PC-9 (cell line): ENCODE measurements at regions not wholly inside any gene's neighbourhood (a gene's known extent, or its start where the extent isn't known, plus 50 kb on each side); places are given as distances from the start of the nearest gene placed in this dataset.

ENCODE experiments used
- BruUV-seq: library from RNA; stranded (reverse); fragments of 400-500 nt; replicated peaks from 2 replicates; lab custom pipeline; 2021; lab: Mats Ljungman, UMichigan
- CTCF ChIA-PET: fragments of 300-600 bp; sonication (Branson Sonifier 250); formaldehyde crosslinking; loops from one replicate; lab custom pipeline; 2022; ENCODE audit warnings: antibody characterized with exemption; lab: Charles Lee
- POLR2A ChIA-PET: fragments of 300-600 bp; sonication (Branson Sonifier 250); formaldehyde crosslinking; loops from one replicate; lab custom pipeline; 2022; ENCODE audit warnings: antibody characterized with exemption; ENCODE audit not compliant: unreplicated experiment; lab: Charles Lee
- DNase-seq, 2 experiments: peaks; one replicate each; pipeline versions ENCODE4 v3.0.0 to v3.0.0-alpha.2; 2015 to 2022; ENCODE audit warnings: mixed read lengths in 1 of 2
- H2AFZ ChIP-seq: fragments of 200-600 bp; sonication (generic); 2 replicates; pipeline ENCODE4 v1.8.1; 2017; ENCODE audit warnings: antibody characterized with exemption
- H3F3A ChIP-seq: fragments of 200-600 bp; sonication (generic); 2 replicates; pipeline ENCODE4 v1.8.1; 2017; ENCODE audit warnings: antibody characterized with exemption, mild to moderate bottlenecking, low read depth; ENCODE audit not compliant: insufficient read depth
- H3K27ac ChIP-seq: fragments of 200-600 bp; sonication (generic); 2 replicates; pipeline ENCODE4 v1.6.1; 2016; ENCODE audit warnings: mixed run types
- H3K27me3 ChIP-seq: fragments of 200-600 bp; sonication (generic); 2 replicates; pipeline ENCODE4 v1.6.1; 2016; ENCODE audit warnings: low read depth, mixed run types; ENCODE audit not compliant: insufficient read depth
- H3K36me3 ChIP-seq: fragments of 200-600 bp; sonication (generic); 2 replicates; pipeline ENCODE4 v1.6.1; 2016; ENCODE audit warnings: low read depth, mixed run types
- H3K4me1 ChIP-seq: fragments of 200-600 bp; sonication (generic); replicated peaks from 2 replicates; pipeline ENCODE4 v1.6.1; 2016; ENCODE audit warnings: mixed run types; ENCODE audit not compliant: insufficient read depth
- H3K4me2 ChIP-seq: fragments of 200-600 bp; sonication (generic); 2 replicates; pipeline ENCODE4 v1.6.1; 2017; ENCODE audit warnings: mixed run types
- H3K4me3 ChIP-seq: fragments of 200-600 bp; sonication (generic); 2 replicates; pipeline ENCODE4 v1.6.1; 2016; ENCODE audit warnings: mixed run types
- H3K79me2 ChIP-seq: fragments of 200-600 bp; sonication (generic); 2 replicates; pipeline ENCODE4 v1.6.1; 2017; ENCODE audit warnings: low read depth, mixed run types
- H3K9me2 ChIP-seq: fragments of 200-600 bp; sonication (generic); 2 replicates; pipeline ENCODE4 v1.8.1; 2017; ENCODE audit warnings: mild to moderate bottlenecking; ENCODE audit not compliant: insufficient read depth
- H3K9me3 ChIP-seq: fragments of 200-600 bp; sonication (generic); 2 replicates; pipeline ENCODE4 v1.8.1; 2016; ENCODE audit warnings: low read depth; ENCODE audit not compliant: insufficient read depth
- H4K20me1 ChIP-seq: fragments of 200-600 bp; sonication (generic); 2 replicates; pipeline ENCODE4 v1.8.1; 2017; ENCODE audit not compliant: insufficient read depth
- CTCF ChIP-seq: fragments of 200-600 bp; sonication (generic); conservative IDR thresholded peaks from 2 replicates; pipeline ENCODE4 v1.6.1; 2017; ENCODE audit warnings: mixed run types, antibody characterized with exemption, mild to moderate bottlenecking, moderate library complexity
- EZH2 ChIP-seq: fragments of 200-600 bp; sonication (generic); IDR thresholded peaks from 2 replicates; pipeline ENCODE4 v1.8.0; 2017; ENCODE audit warnings: antibody characterized with exemption, low read depth
- intact Hi-C: fragments of 100-400 bp; cut with micrococcal nuclease; formaldehyde crosslinking; loops from one replicate; pipeline ENCODE4 v1.10.0; 2022; ENCODE audit not compliant: unreplicated experiment

- no TSS peak for BruUV-seq
- no peaks in the 10 kb centered on the region for H4K20me1 ChIP-seq
- H3K27me3 ChIP-seq = no peaks in the 10 kb centered on the region
- H3K79me2 ChIP-seq = no peaks in the 10 kb centered on the region
- intact Hi-C loops = no loop called here
- H3K9me2 ChIP-seq = no peaks in the 10 kb centered on the region
- no peaks in the 10 kb centered on the region for H3F3A ChIP-seq
- no peaks in the 10 kb centered on the region for H3K36me3 ChIP-seq
- H3K27ac ChIP-seq = no peak overlapping the region
- no peaks in the 10 kb centered on the region for H3K9me3 ChIP-seq
- H3K4me3 ChIP-seq = no peak overlapping the region
- no peak overlapping the region for H3K4me2 ChIP-seq
- POLR2A ChIA-PET = no interaction called here
- no peak overlapping the region for H2AFZ ChIP-seq
- CTCF ChIA-PET = no interaction called here
- no peaks in the 10 kb centered on the region for H3K4me1 ChIP-seq
- no peak for DNase-seq
- TF ChIP-seq CTCF (no peak), EZH2 (no peak)
Measured at GRCh38 chr9:7976167-7976755, 176.7 kb upstream of the DMAC1 start.

- POLR2A ChIA-PET = no interaction called here
- intact Hi-C loops = no loop called here
- no peaks in the 10 kb centered on the region for H3K4me1 ChIP-seq
- H2AFZ ChIP-seq = no peak overlapping the region
- no peaks in the 10 kb centered on the region for H4K20me1 ChIP-seq
- H3K9me3 ChIP-seq = no peaks in the 10 kb centered on the region
- no peaks in the 10 kb centered on the region for H3K79me2 ChIP-seq
- BruUV-seq = no TSS peak
- no peaks in the 10 kb centered on the region for H3K36me3 ChIP-seq
- H3K27ac ChIP-seq = no peak overlapping the region
- no peak overlapping the region for H3K4me3 ChIP-seq
- no peak overlapping the region for H3K4me2 ChIP-seq
- H3K9me2 ChIP-seq = no peaks in the 10 kb centered on the region
- TF ChIP-seq CTCF (no peak), EZH2 (no peak)
- no peaks in the 10 kb centered on the region for H3K27me3 ChIP-seq
- no peaks in the 10 kb centered on the region for H3F3A ChIP-seq
- CTCF ChIA-PET = no interaction called here
- no peak for DNase-seq
Measured at GRCh38 chr9:7975336-7975735, 175.8 kb upstream of the DMAC1 start.

GRCh38 chr9:7974335-7974960, 174.9 kb upstream of the DMAC1 start:
- Histone ChIP-seq H3F3A (no peaks in the 10 kb centered on the region), H2AFZ (no peak overlapping the region), H3K4me2 (no peak overlapping the region), H3K4me1 (no peaks in the 10 kb centered on the region), H3K9me2 (no peaks in the 10 kb centered on the region), H4K20me1 (no peaks in the 10 kb centered on the region), H3K36me3 (no peaks in the 10 kb centered on the region), H3K9me3 (no peaks in the 10 kb centered on the region), H3K27ac (no peak overlapping the region), H3K79me2 (no peaks in the 10 kb centered on the region), H3K4me3 (no peak overlapping the region), H3K27me3 (no peaks in the 10 kb centered on the region)
- intact Hi-C loops = no loop called here
- BruUV-seq = no TSS peak
- ChIA-PET CTCF (no interaction called here), POLR2A (no interaction called here)
- DNase-seq = no peak
- TF ChIP-seq EZH2 = no peak
- TF ChIP-seq CTCF = no peak
